ENCODE measurements at regions not wholly inside any gene's neighbourhood (a gene's known extent, or its start where the extent isn't known, plus 50 kb on each side); places are given as distances from the start of the nearest gene placed in this dataset.

DNA sequence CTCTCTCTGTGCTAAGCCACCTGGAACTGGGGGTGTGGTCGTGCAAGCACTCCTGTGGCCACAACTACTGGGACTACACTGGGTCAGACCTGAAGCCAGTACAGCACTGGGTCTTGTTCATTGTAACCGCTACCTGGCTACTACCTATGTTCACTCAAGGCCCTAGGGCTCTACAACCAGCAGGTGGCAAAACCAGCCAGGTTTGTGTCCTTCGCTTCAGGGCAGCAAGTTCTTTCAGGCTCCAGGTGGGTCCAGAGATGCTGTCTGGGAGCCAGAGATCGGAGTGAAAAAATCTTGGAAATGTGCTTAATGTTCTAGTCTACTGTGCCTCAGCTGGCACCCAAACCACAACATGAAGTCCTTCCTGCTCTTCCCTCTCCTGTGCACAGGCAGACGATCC, 171.6 kb upstream of the SORCS1 start:
- Histone ChIP-seq H3K27ac (ENCODE audit: insufficient read length, low read depth, low read length) (no peak overlapping the region), H2BK20ac (ENCODE audit: low read depth, low read length, poor library complexity, severe bottlenecking) (no peak overlapping the region), H2AK5ac (ENCODE audit: insufficient read length, low read length) (no peak overlapping the region), H2BK12ac (ENCODE audit: insufficient read length, low read depth, low read length) (no peak overlapping the region), H3K9ac (ENCODE audit: extremely low read depth, insufficient read length, low read length) (no peak overlapping the region), H3K23me2 (ENCODE audit: insufficient read length, low read depth, low read length, poor library complexity, severe bottlenecking) (no peaks in the 10 kb centered on the region), H3K56ac (ENCODE audit: insufficient read length, low read depth, low read length) (no peak overlapping the region), H4K91ac (ENCODE audit: insufficient read length, low read depth, low read length) (no peak overlapping the region), H4K5ac (ENCODE audit: insufficient read length, low read depth, low read length) (no peak overlapping the region), H3T11ph (ENCODE audit: low read length) (no peak overlapping the region), H2BK15ac (ENCODE audit: low read depth, low read length) (no peak overlapping the region), H3K4me1 (ENCODE audit: insufficient read depth, low read length) (no peaks in the 10 kb centered on the region), H3K79me2 (ENCODE audit: insufficient read depth, low read length) (no peaks in the 10 kb centered on the region), H3K23ac (ENCODE audit: insufficient read length, low read depth, low read length) (no peak overlapping the region), H3K18ac (ENCODE audit: insufficient read length, low read depth, low read length) (no peak overlapping the region), H3K4ac (ENCODE audit: low read depth, low read length) (no peak overlapping the region), H2AFZ (ENCODE audit: low read length) (no peak overlapping the region), H3K14ac (ENCODE audit: insufficient read depth, low read length) (no peak overlapping the region), H3K9me3 (ENCODE audit: control insufficient read depth, low read depth, low read length) (no peaks in the 10 kb centered on the region), H4K20me1 (ENCODE audit: control insufficient read depth, insufficient read depth, insufficient read length) (no peaks in the 10 kb centered on the region), H2BK120ac (ENCODE audit: low read depth, low read length, poor library complexity, severe bottlenecking) (no peak overlapping the region), H4K8ac (replicated peaks; ENCODE audit: insufficient read length, low read depth, low read length) (no peak overlapping the region), H3K4me2 (ENCODE audit: insufficient read depth, insufficient read length, low read length) (no peak overlapping the region), H3K27me3 (ENCODE audit: insufficient read depth, low read length) (no peaks in the 10 kb centered on the region), H2BK5ac (ENCODE audit: insufficient read length, low read length) (no peak overlapping the region), H3K79me1 (ENCODE audit: insufficient read depth, low read depth, low read length, poor library complexity, severe bottlenecking) (no peaks in the 10 kb centered on the region)
- Mint-ChIP-seq H3K27ac (peak overlapping the region in 1 of 3 experiments; percentile 51; a peak in 2 of 7 replicates), H3K9me3 (no peaks in the 10 kb centered on the region; a peak in 1 of 5 replicates), H3K4me3 (no peak overlapping the region), H3K36me3 (ENCODE audit: insufficient read depth in 1 of 3, low read depth in 3 of 3) (no peaks in the 10 kb centered on the region), H3K4me1 (no peaks in the 10 kb centered on the region), H3K27me3 (ENCODE audit: low read depth) (no peaks in the 10 kb centered on the region)
- no peak for DNase-seq
- WGBS (ENCODE audit: extremely low coverage, insufficient read length, low lambda C conversion rate): no CpG with 5 or more reads among the region's 5 CpGs
- TF ChIP-seq, protein P1, sequence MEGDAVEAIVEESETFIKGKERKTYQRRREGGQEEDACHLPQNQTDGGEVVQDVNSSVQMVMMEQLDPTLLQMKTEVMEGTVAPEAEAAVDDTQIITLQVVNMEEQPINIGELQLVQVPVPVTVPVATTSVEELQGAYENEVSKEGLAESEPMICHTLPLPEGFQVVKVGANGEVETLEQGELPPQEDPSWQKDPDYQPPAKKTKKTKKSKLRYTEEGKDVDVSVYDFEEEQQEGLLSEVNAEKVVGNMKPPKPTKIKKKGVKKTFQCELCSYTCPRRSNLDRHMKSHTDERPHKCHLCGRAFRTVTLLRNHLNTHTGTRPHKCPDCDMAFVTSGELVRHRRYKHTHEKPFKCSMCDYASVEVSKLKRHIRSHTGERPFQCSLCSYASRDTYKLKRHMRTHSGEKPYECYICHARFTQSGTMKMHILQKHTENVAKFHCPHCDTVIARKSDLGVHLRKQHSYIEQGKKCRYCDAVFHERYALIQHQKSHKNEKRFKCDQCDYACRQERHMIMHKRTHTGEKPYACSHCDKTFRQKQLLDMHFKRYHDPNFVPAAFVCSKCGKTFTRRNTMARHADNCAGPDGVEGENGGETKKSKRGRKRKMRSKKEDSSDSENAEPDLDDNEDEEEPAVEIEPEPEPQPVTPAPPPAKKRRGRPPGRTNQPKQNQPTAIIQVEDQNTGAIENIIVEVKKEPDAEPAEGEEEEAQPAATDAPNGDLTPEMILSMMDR (conservative IDR thresholded peaks at IDR 0.05): no peak

Data from H9 (cell line).